HUES48 (cell line): ENCODE measurements at regions not wholly inside any gene's neighbourhood (a gene's known extent, or its start where the extent isn't known, plus 50 kb on each side); places are given as distances from the start of the nearest gene placed in this dataset.

Experiments
- H3K27ac ChIP-seq: one replicate; pipeline ENCODE4 v1.7.0; 2013; ENCODE audit warnings: low read depth, low read length, inconsistent platforms
- H3K27me3 ChIP-seq: 2 replicates; pipeline ENCODE4 v1.6.1; 2013; ENCODE audit warnings: mild to moderate bottlenecking, low read length; ENCODE audit not compliant: control insufficient read depth, insufficient read depth
- H3K36me3 ChIP-seq: 2 replicates; pipeline ENCODE4 v1.6.1; 2013; ENCODE audit warnings: low read length; ENCODE audit not compliant: control insufficient read depth, insufficient read depth
- H3K4me1 ChIP-seq: 2 replicates; pipeline ENCODE4 v1.6.1; 2013; ENCODE audit warnings: mild to moderate bottlenecking, low read length; ENCODE audit not compliant: control insufficient read depth, insufficient read depth
- H3K4me3 ChIP-seq: 2 replicates; pipeline ENCODE4 v1.5.1; 2013; ENCODE audit warnings: mild to moderate bottlenecking, low read depth, low read length
- H3K9ac ChIP-seq: 2 replicates; pipeline ENCODE4 v1.6.1; 2013; ENCODE audit warnings: mild to moderate bottlenecking, low read depth, low read length, moderate library complexity
- H3K9me3 ChIP-seq: 2 replicates; pipeline ENCODE4 v1.6.1; 2013; ENCODE audit warnings: low read length; ENCODE audit not compliant: control insufficient read depth, insufficient read depth

- Histone ChIP-seq H3K27me3 (no peaks in the 10 kb centered on the region), H3K36me3 (no peaks in the 10 kb centered on the region), H3K4me1 (no peaks in the 10 kb centered on the region), H3K27ac (no peak overlapping the region), H3K9me3 (no peaks in the 10 kb centered on the region), H3K9ac (no peak overlapping the region), H3K4me3 (no peak overlapping the region)
Observed at GRCh38 chr2:53473236-53473635, 294.4 kb upstream of the CHAC2 start.

- Histone ChIP-seq H3K27ac (no peak overlapping the region), H3K9me3 (no peaks in the 10 kb centered on the region), H3K27me3 (no peaks in the 10 kb centered on the region), H3K9ac (no peak overlapping the region), H3K4me3 (no peak overlapping the region), H3K4me1 (no peaks in the 10 kb centered on the region), H3K36me3 (no peaks in the 10 kb centered on the region)
Observed at GRCh38 chr2:53467467-53468180, 300.0 kb upstream of the CHAC2 start.

DNA sequence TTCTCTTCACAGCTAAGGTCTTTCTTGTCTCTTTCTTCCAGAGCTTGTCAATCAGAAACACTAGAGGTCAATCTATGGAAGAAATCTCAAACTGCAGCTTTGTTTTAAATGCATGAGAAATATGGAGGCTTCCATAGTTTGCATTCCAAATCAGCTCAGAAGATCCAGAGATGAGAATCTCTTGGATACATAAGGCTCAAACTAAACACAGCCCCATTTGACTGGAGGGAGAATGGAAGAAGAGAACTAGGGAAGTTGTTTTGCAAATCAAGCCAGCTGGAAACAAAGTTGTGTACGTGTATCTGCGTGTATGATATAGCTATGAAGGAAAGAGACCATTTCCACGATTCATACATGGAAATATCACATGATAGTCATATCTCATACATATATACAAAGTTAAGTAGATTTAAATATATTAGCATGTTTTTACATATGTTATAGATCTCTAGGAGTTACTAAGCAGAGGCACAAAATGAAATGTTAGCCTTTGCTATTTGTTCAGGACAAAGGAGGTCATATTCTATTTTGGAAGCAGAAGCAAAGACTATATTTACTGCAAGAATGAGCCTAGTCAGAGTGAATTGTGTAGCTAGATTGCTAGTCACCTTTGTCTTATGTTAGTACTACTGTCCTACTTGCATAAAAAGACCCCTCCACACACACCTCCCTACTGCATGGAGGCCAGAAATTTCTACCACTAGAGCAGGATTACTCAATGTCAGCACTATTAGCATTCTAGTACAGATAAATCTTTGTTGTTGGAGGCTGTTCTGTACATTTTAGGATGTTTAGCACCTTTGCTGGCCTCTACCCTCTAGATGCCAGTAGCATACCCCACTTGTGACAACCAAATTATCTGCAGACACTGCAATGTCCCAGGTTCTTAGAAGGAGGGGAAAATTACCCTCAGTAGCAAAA, 303.5 kb upstream of the CHAC2 start:
- Histone ChIP-seq H3K27me3 (no peaks in the 10 kb centered on the region), H3K27ac (no peak overlapping the region), H3K36me3 (no peaks in the 10 kb centered on the region), H3K9ac (no peak overlapping the region), H3K4me3 (no peak overlapping the region), H3K4me1 (no peaks in the 10 kb centered on the region), H3K9me3 (no peaks in the 10 kb centered on the region)

GRCh38 chr2:53460937-53461336, 306.7 kb upstream of the CHAC2 start:
- no peaks in the 10 kb centered on the region for H3K27me3 ChIP-seq
- peaks cover 3% of the 10 kb centered on the region; the same call in 1 of the 2 replicates for H3K4me1 ChIP-seq
- no peaks in the 10 kb centered on the region for H3K9me3 ChIP-seq
- no peak overlapping the region for H3K4me3 ChIP-seq
- H3K27ac ChIP-seq = no peak overlapping the region
- H3K9ac ChIP-seq = no peak overlapping the region
- no peaks in the 10 kb centered on the region for H3K36me3 ChIP-seq

DNA sequence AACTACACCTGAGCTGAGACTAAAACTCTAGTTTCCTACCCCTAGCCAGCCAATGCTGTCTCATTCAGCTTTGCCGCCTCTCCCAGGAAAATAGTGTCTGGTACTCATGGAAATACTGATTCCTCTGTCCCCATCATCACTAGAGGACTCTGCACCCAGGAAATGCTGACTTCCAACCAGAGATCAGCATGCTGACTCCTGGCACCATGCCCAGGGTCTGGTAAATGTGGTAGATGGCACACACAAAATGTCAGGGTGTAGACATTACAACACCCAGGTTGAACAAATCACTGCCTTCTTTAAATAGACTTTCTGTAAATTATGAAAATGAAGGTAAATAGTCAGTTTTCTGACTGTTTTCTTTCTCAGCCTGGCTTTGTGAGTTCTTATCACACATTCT, 307.3 kb upstream of the CHAC2 start:
- H3K9ac ChIP-seq = no peak overlapping the region
- H3K27ac ChIP-seq = no peak overlapping the region
- peaks cover 5% of the 10 kb centered on the region; the same call in 1 of the 2 replicates for H3K4me1 ChIP-seq
- H3K9me3 ChIP-seq = no peaks in the 10 kb centered on the region
- no peak overlapping the region for H3K4me3 ChIP-seq
- H3K36me3 ChIP-seq = no peaks in the 10 kb centered on the region
- H3K27me3 ChIP-seq = no peaks in the 10 kb centered on the region

- H3K4me3 ChIP-seq = no peak overlapping the region
- H3K27ac ChIP-seq = no peak overlapping the region
- H3K4me1 ChIP-seq = peaks cover 5% of the 10 kb centered on the region; the same call in 1 of the 2 replicates
- H3K27me3 ChIP-seq = no peaks in the 10 kb centered on the region
- no peak overlapping the region for H3K9ac ChIP-seq
- H3K9me3 ChIP-seq = no peaks in the 10 kb centered on the region
- no peaks in the 10 kb centered on the region for H3K36me3 ChIP-seq
Observed at GRCh38 chr2:53455094-53455493, 312.5 kb upstream of the CHAC2 start.

- Histone ChIP-seq H3K9ac (no peak overlapping the region), H3K27ac (no peak overlapping the region), H3K36me3 (no peaks in the 10 kb centered on the region), H3K9me3 (no peaks in the 10 kb centered on the region), H3K4me1 (peaks cover 5% of the 10 kb centered on the region; the same call in 1 of the 2 replicates), H3K27me3 (no peaks in the 10 kb centered on the region), H3K4me3 (no peak overlapping the region)
Observed at GRCh38 chr2:53452957-53453748, 314.5 kb upstream of the CHAC2 start.

DNA sequence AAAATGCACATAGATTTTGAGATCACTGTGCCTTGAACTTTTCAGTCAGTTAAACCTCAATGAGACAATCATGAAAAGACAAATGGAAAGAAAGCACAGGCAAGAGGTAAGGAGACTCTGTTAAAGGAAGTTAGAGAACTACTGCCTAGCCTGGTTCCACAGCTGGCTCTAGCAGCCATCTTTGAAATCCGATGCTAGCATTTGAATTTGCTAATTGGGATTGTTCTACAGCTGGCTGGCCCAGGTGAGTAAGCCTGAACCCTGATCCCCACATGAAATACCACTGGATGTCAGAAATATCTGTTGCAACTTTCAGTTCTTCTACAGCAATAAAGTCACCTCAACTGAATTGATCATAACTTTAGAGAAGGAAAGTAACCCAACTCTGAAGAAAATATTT, 315.2 kb upstream of the CHAC2 start:
- no peak overlapping the region for H3K4me3 ChIP-seq
- no peaks in the 10 kb centered on the region for H3K36me3 ChIP-seq
- no peak overlapping the region for H3K9ac ChIP-seq

GRCh38 chr2:53450923-53451322, 316.7 kb upstream of the CHAC2 start:
- H3K27me3 ChIP-seq = no peaks in the 10 kb centered on the region
- no peaks in the 10 kb centered on the region for H3K9me3 ChIP-seq
- no peak overlapping the region for H3K9ac ChIP-seq
- H3K36me3 ChIP-seq = no peaks in the 10 kb centered on the region
- no peak overlapping the region for H3K27ac ChIP-seq
- no peak overlapping the region for H3K4me3 ChIP-seq
- H3K4me1 ChIP-seq = peaks cover 2% of the 10 kb centered on the region; the same call in 1 of the 2 replicates

More for the DNA sequence above, 315.2 kb upstream of the CHAC2 start:
- H3K9me3 ChIP-seq = no peaks in the 10 kb centered on the region
- no peaks in the 10 kb centered on the region for H3K27me3 ChIP-seq
- H3K4me1 ChIP-seq = peaks cover 5% of the 10 kb centered on the region; the same call in 1 of the 2 replicates
- H3K27ac ChIP-seq = no peak overlapping the region

DNA sequence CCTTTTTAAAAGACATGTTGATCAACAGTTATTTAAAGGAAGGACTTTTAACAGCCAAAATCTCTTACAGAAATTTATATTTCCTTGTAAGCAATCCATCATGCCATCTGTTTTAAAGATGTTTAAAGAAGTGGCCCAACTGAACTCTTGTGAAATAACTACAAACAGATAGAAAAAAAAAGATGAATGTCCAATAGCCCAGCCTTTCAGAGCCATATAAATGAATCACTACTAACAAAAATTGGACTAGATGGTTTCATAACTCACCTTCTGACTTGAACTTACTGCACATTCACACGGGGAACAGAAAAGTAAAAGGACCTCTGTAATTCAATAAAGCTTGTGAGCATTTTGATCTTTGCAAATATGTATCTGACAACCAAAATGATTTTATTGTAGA, 319.0 kb upstream of the CHAC2 start:
- H3K4me1 ChIP-seq = peaks cover 4% of the 10 kb centered on the region; the same call in 1 of the 2 replicates
- H3K27me3 ChIP-seq = no peaks in the 10 kb centered on the region
- no peak overlapping the region for H3K4me3 ChIP-seq
- H3K9ac ChIP-seq = no peak overlapping the region
- H3K9me3 ChIP-seq = no peaks in the 10 kb centered on the region
- no peaks in the 10 kb centered on the region for H3K36me3 ChIP-seq
- H3K27ac ChIP-seq = no peak overlapping the region
